ENCODE measurements at regions not wholly inside any gene's neighbourhood (a gene's known extent, or its start where the extent isn't known, plus 50 kb on each side); places are given as distances from the start of the nearest gene placed in this dataset.

GRCh38 chr5:156009583-156009982, 317.4 kb upstream of the SGCD start:
- TF ChIP-seq POLR2AphosphoS5 (IDR thresholded peaks at IDR 0.05; ENCODE audit: low read depth, low read length), result no peak
- no peak for TF ChIP-seq SIN3A (IDR thresholded peaks at IDR 0.05; ENCODE audit: borderline replicate concordance, insufficient read depth, low read length)
